Smooth muscle cell (in vitro differentiated cells): ENCODE measurements at regions not wholly inside any gene's neighbourhood (a gene's known extent, or its start where the extent isn't known, plus 50 kb on each side); places are given as distances from the start of the nearest gene placed in this dataset.

ENCODE experiments used
- DNase-seq: peaks from one replicate; lab custom pipeline; 2025; ENCODE audit not compliant: unreplicated experiment; lab: John Stamatoyannopoulos, UW
- H2AFZ ChIP-seq: fragments of 200-600 bp; sonication (generic); 2 replicates; pipeline ENCODE4 v1.6.0; 2016; ENCODE audit warnings: antibody characterized with exemption, low read depth, mild to moderate bottlenecking
- H3F3A ChIP-seq: fragments of 200-600 bp; sonication (generic); 2 replicates; pipeline ENCODE4 v1.6.0; 2017; ENCODE audit warnings: antibody characterized with exemption, low read depth
- H3K27ac ChIP-seq: fragments of 200-600 bp; sonication (generic); 2 replicates; pipeline ENCODE4 v1.5.1; 2016; ENCODE audit warnings: low read depth, mild to moderate bottlenecking
- H3K27me3 ChIP-seq: fragments of 200-600 bp; sonication (generic); 2 replicates; pipeline ENCODE4 v1.6.1; 2016; ENCODE audit warnings: low read depth, mild to moderate bottlenecking
- H3K36me3 ChIP-seq: fragments of 200-600 bp; sonication (generic); 2 replicates; pipeline ENCODE4 v1.5.1; 2016; ENCODE audit warnings: low read depth
- H3K4me1 ChIP-seq: fragments of 200-600 bp; sonication (generic); 2 replicates; pipeline ENCODE4 v1.5.1; 2016; ENCODE audit warnings: low read depth
- H3K4me2 ChIP-seq: fragments of 200-600 bp; sonication (generic); 2 replicates; pipeline ENCODE4 v1.6.0; 2016; ENCODE audit warnings: mild to moderate bottlenecking
- H3K4me3 ChIP-seq: fragments of 200-600 bp; sonication (generic); 2 replicates; pipeline ENCODE4 v1.5.1; 2016; ENCODE audit warnings: mild to moderate bottlenecking
- H3K79me2 ChIP-seq: fragments of 200-600 bp; sonication (generic); 2 replicates; pipeline ENCODE4 v1.6.0; 2016; ENCODE audit warnings: low read depth, mild to moderate bottlenecking
- H3K9ac ChIP-seq: fragments of 200-600 bp; sonication (generic); 2 replicates; pipeline ENCODE4 v1.6.0; 2016; ENCODE audit warnings: low read depth
- H3K9me3 ChIP-seq: fragments of 200-600 bp; sonication (generic); replicated peaks from 2 replicates; pipeline ENCODE4 v1.5.1; 2016; ENCODE audit warnings: low read depth
- H4K20me1 ChIP-seq: fragments of 200-600 bp; sonication (generic); 2 replicates; pipeline ENCODE4 v1.6.0; 2016; ENCODE audit warnings: low read depth
- WGBS: methylation state at CpG from one replicate; pipeline ENCODE4 v1.1.7; 2016; ENCODE audit warnings: low lambda C conversion rate; 5-methylcytosine and 5-hydroxymethylcytosine counted together
- TF ChIP-seq, protein P1 (sequence below): fragments of 200-600 bp; sonication (generic); IDR thresholded peaks from 2 replicates; pipeline ENCODE4 v1.5.1; 2017; ENCODE audit warnings: borderline replicate concordance, mild to moderate bottlenecking, antibody characterized with exemption; ENCODE audit not compliant: insufficient read depth, poor library complexity, severe bottlenecking

DNA sequence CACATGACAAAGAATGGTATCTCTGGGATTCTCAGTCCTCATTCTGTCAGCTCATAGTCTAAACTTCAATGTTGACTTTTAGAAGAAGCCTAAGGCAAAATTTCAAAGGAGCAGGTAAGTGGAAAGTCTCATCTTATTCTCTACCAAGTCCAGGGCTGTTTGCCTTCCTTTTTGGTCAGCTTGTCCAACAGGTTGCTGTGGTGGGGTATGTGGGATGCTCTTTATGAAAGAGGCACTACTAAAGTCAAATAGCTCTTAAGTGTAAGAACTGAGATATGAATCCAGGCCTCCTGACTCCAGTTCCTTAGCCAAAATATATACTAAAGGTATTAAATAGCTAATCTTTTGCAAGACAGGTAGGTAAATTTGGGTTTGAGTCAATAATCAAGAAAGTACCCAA lies 540.6 kb upstream of the SPRY2 start:
- no peaks in the 10 kb centered on the region for H3K9me3 ChIP-seq
- H3K27ac ChIP-seq, result no peak overlapping the region
- H3K4me2 ChIP-seq, result no peak overlapping the region
- H3K27me3 ChIP-seq, result peaks cover 14% of the 10 kb centered on the region
- H3K9ac ChIP-seq, result no peak overlapping the region
- TF ChIP-seq, protein P1, sequence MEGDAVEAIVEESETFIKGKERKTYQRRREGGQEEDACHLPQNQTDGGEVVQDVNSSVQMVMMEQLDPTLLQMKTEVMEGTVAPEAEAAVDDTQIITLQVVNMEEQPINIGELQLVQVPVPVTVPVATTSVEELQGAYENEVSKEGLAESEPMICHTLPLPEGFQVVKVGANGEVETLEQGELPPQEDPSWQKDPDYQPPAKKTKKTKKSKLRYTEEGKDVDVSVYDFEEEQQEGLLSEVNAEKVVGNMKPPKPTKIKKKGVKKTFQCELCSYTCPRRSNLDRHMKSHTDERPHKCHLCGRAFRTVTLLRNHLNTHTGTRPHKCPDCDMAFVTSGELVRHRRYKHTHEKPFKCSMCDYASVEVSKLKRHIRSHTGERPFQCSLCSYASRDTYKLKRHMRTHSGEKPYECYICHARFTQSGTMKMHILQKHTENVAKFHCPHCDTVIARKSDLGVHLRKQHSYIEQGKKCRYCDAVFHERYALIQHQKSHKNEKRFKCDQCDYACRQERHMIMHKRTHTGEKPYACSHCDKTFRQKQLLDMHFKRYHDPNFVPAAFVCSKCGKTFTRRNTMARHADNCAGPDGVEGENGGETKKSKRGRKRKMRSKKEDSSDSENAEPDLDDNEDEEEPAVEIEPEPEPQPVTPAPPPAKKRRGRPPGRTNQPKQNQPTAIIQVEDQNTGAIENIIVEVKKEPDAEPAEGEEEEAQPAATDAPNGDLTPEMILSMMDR, result no peak
- H3K4me1 ChIP-seq, result no peaks in the 10 kb centered on the region
- no peak overlapping the region for H2AFZ ChIP-seq
- H3K4me3 ChIP-seq, result no peak overlapping the region
- H3F3A ChIP-seq, result no peaks in the 10 kb centered on the region
- no peaks in the 10 kb centered on the region for H4K20me1 ChIP-seq
- no peaks in the 10 kb centered on the region for H3K36me3 ChIP-seq
- DNase-seq, result no peak
- no peaks in the 10 kb centered on the region for H3K79me2 ChIP-seq

DNA sequence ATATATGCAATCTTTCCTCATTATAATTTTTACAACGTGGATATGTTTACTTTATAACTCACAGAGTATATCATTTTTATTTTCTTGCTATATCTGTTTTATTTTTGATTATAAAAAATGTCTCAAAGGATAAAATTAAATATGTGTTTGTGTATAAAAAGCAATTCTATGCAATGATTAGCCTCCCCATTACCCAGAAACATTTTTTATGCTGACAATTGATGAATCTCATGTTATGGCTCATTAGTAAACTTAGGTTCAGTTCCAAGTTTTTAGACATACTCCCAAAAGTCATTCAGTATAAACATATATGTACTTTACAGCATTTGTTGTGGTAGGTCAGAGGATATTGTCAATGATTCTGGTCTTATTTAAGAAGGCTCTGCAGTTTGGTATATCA lies 540.1 kb upstream of the SPRY2 start:
- Histone ChIP-seq H3K9ac (no peak overlapping the region), H4K20me1 (no peaks in the 10 kb centered on the region), H3K4me2 (no peak overlapping the region), H3K27ac (no peak overlapping the region), H3K4me1 (no peaks in the 10 kb centered on the region), H3F3A (no peaks in the 10 kb centered on the region), H3K27me3 (peaks cover 13% of the 10 kb centered on the region), H3K79me2 (no peaks in the 10 kb centered on the region), H3K9me3 (no peaks in the 10 kb centered on the region), H3K36me3 (no peaks in the 10 kb centered on the region), H3K4me3 (no peak overlapping the region), H2AFZ (no peak overlapping the region)
- WGBS, result 72% methylated on average over 1 of the region's 1 CpG
- DNase-seq, result no peak
- TF ChIP-seq, protein P1, result no peak

- H3K36me3 ChIP-seq, result no peaks in the 10 kb centered on the region
- no peak overlapping the region for H2AFZ ChIP-seq
- no peak overlapping the region for H3K4me3 ChIP-seq
- no peaks in the 10 kb centered on the region for H3F3A ChIP-seq
- no peak for DNase-seq
- H3K9ac ChIP-seq, result no peak overlapping the region
- no peaks in the 10 kb centered on the region for H3K9me3 ChIP-seq
- no peak overlapping the region for H3K27ac ChIP-seq
- no peaks in the 10 kb centered on the region for H4K20me1 ChIP-seq
- H3K4me2 ChIP-seq, result no peak overlapping the region
- H3K79me2 ChIP-seq, result no peaks in the 10 kb centered on the region
- H3K4me1 ChIP-seq, result no peaks in the 10 kb centered on the region
- TF ChIP-seq, protein P1, result no peak
- peaks cover 5% of the 10 kb centered on the region for H3K27me3 ChIP-seq
These were observed 537.0 kb upstream of the SPRY2 start for GRCh38 chr13:80877944-80878241.

DNA sequence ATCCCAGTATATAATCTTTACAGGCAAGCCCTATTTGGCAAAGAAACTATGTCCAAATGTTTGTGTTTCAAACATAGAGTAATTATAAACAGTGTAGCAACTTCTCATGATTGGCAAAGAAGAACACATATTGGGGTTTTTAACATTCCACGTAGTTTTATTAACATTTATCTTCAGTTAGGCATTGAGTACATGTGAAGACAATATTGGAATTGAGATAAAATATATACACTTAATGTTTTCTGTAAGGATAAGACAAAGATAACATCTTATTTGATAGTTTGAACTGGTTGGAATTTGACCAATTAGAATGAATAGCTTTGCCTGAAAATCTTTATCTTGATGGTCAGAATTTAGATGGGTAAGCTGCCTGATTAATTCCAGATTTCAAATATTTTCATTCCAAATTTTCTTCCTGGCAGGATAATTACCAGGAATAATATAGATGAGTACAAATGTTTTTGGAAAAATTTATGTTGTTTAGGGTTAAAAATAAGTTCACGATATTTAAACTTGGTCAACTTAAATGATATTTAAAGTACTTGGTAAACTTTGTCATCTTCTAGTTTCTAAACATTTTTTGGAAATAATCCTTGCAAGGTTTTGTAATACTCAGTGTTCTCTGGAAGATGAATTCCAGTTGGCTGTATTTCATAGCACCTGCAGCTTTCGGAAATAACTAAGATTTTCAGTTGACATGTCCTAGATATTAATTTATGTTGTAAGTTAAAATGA lies 536.5 kb upstream of the SPRY2 start:
- no peaks in the 10 kb centered on the region for H3F3A ChIP-seq
- H3K4me1 ChIP-seq, result no peaks in the 10 kb centered on the region
- no peak overlapping the region for H2AFZ ChIP-seq
- no peaks in the 10 kb centered on the region for H4K20me1 ChIP-seq
- H3K9ac ChIP-seq, result no peak overlapping the region
- H3K27me3 ChIP-seq, result peaks cover 5% of the 10 kb centered on the region
- no peak overlapping the region for H3K4me2 ChIP-seq
- H3K36me3 ChIP-seq, result no peaks in the 10 kb centered on the region
- no peak overlapping the region for H3K27ac ChIP-seq
- WGBS, result 96% methylated on average over 3 of the region's 3 CpGs
- no peak overlapping the region for H3K4me3 ChIP-seq
- no peaks in the 10 kb centered on the region for H3K9me3 ChIP-seq
- no peak for DNase-seq
- no peaks in the 10 kb centered on the region for H3K79me2 ChIP-seq
- TF ChIP-seq, protein P1, result no peak
